ENCODE measurements at regions not wholly inside any gene's neighbourhood (a gene's known extent, or its start where the extent isn't known, plus 50 kb on each side); places are given as distances from the start of the nearest gene placed in this dataset.
"Not testable (repeated sequence)": the region's sequence is repeated elsewhere in the genome, so short reads cannot be mapped to it uniquely, and the experiment has no call there.

DNA sequence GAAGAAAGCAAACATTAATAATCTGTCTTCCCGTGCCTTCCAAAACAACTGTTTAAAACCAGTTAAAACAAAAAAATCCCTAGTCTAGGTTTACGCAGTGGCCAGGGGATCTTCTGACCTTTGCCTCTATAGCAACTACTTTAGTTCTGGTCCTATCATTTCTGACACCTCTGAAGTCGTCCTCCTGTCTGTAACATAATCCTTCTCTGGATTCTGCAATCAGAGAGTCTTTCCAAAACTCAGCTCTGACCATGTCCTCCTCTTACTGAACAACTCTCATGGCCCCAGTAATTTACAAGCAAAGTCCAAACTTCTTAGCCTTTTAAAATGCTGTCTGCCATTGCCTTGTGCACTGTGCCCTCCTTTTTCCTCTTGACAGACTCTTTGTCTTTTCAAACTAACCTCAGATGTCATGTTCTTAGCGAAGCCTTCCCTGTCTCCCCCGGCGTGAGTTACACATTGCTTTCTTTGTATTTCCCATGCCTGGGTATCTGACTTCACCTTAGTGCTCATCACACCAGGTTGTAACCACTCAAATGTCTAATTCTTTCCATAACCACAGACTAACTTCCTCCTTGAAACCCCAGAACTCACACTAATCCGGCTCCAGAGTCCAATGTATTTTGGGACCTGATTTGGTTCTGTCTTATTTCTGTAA lies 105.2 kb upstream of the BNIP2 start:
- peak in 1 of 4 donors; percentile 12 for DNase-seq (ENCODE audit: low read depth in 4 of 4, low spot score in 2 of 4)

DNA sequence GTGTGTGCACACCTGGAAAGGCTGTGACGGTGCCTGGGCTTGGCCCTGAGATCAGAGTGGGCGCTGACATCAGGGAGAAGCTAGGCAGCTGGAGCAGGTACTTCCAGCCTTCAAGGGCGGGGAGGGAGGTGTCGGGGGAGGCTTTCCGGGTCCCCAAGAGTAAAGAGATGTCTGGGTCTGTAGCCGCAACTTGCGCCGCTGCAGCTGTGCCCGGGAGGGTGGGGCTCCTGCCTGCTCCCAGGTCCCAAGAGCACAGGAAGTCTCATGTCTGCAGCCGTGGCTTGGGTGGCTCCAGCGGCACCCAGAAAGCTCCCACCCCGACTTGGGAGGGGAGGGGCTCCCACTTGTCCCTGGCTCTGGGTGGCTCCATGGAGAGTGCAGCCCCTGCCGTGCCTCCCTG lies 103.2 kb upstream of the BNIP2 start:
- no peak for DNase-seq (ENCODE audit: low read depth in 4 of 4, low spot score in 2 of 4)

DNA sequence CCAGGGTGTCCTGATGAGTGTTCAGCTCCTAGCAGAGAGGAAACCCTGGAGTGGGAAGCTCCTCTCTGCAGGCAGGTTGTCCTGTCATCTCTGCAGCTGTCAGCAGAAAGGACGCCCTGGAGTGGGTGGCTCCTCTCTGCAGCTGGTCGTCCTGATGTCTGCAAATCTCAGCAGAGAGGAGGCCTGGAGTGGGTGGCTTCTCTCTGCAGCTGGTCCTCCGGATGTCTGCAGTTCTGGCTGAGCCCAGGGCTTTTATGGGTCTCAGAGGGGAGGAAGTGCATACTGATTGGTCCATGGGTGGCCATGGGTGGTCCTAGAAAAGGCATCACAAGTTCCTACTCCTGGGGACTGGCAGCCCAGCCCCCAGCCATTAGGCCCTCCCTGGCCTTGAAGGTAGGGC lies 102.6 kb upstream of the BNIP2 start:
- no peak for DNase-seq (ENCODE audit: low read depth in 4 of 4, low spot score in 2 of 4)

DNA sequence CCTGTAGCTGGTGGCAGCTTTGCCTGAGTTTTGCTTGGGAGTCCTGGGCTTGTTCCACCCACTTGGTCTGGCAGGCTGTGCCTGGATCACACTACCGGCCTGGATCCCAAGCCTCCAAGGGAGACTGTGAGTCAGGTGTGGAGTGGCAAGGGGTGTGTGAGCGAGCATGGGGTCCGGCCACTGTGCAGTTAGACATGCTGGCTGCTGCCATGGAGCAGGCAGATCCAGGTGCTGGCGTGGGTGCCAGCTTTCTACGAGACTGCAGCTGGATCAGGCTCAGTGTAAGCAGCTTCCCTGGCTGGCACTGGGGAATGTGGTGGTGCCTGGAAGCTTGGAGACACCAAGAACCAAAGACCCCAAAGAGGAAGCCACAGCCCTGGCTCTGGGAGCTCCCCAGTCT lies 102.0 kb upstream of the BNIP2 start:
- no peak for DNase-seq (ENCODE audit: low read depth in 4 of 4, low spot score in 2 of 4)

DNA sequence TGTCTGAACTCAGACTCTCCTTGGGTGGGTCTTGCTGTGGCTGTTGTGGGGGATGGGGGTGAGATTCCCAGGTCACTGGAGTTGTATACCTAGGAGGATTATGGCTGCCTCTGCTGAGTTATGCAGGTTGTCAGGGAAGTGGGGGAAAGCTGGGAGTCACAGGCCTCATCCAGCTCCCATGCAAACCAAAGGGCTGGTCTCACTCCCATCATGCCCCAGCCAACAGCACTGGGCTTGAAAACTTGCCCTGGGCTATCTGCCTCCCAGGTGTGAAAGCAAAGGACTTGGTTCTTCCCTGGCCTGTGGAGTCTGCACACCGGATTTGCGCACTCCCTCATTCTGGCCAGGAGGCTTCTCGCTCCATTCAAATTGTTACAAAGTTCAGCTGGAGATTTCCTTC lies 97.3 kb upstream of the BNIP2 start:
- not testable (repeated sequence) for DNase-seq (ENCODE audit: low read depth in 4 of 4, low spot score in 2 of 4)

DNA sequence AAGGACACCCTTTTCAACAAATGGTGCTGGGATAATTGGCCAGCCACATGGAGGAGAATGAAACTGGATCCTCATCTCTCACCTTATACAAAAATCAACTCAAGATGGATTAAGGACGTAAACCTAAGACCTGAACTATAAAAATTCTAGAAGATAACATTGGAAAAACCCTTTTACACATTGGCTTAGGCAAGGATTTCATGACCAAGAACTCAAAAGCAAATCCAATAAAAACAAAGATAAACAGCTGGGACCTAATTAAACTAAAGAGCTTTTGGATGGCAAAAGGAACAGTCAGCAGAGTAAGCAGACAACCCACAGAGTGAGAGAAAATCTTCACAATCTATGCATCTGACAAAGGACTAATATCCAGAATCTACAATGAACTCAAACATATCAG lies 96.9 kb upstream of the BNIP2 start:
- not testable (repeated sequence) for DNase-seq (ENCODE audit: low read depth in 4 of 4, low spot score in 2 of 4)

DNA sequence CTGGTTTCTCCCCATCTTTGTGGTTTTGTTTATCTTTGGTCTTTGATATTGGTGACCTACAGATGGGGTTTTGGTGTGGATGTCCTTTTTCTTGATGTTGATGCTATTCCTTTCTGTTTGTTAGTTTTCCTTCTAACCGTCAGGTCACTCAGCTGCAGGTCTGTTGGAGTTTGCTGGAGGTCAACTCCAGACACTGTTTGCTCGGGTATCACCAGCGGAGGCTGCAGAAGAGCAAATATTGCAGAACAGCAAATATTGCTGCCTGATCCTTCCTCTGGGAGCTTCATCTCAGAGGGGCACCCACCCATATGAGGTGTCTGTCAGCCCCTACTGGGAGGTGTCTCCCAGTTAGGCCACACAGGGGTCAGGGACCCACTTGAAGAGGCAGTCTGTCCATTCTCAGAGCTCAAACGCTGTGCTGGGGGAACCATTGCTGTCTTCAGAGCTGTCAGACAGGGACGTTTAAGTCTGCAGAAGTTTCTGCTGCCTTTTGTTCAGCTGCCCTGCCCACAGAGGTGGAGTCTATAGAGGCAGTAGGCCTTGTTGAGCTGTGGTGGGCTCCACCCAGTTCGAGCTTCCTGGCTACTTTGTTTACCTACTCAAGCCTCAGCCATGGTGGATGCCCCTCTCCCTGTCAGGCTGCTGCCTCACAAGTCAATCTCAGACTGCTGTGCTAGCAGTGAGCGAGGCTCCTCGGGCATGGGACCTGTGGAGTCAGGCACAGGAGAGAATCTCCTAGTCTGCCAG lies 94.8 kb upstream of the BNIP2 start:
- not testable (repeated sequence) for DNase-seq (ENCODE audit: low read depth in 4 of 4, low spot score in 2 of 4)

DNA sequence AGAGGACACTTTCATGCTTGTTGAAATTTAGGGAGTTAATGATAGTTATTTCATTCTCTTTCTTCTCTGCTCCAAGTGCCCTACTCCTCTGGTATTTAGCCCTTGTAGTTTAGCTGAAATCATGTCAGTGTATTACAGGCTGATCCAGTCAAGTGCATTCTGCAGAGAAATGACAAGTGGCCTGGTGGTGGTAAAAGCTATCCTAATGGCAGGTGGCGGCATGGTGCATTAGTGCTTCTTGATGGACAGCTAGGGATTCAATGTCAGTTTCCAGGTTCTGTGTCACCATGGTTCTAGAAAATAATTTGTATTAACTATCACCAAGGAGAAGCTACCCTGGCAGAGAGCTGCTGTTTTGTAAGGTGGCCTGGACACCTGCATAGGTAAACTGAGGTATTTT lies 90.0 kb upstream of the BNIP2 start:
- DNase-seq (ENCODE audit: low read depth in 4 of 4, low spot score in 2 of 4), result no peak

DNA sequence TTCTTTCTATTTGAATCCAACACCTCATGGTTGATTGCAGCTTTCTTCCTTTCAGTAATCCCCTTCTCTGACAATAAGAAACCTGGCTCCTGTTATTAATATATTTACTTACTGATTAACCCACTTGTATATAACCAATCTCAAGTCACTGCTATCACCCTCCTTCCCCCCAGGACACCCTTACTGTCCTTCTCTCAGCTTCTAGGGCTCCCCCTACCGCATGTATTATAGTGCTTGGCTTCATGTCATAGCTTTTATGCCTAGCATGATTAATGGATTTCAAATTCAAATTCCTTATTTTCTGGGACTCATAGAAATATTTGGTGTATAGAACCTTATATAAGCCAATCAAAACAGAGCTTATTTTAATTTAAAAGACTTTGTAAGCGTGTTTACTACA lies 75.7 kb upstream of the BNIP2 start:
- no peak for DNase-seq (ENCODE audit: low read depth in 4 of 4, low spot score in 2 of 4)

DNA sequence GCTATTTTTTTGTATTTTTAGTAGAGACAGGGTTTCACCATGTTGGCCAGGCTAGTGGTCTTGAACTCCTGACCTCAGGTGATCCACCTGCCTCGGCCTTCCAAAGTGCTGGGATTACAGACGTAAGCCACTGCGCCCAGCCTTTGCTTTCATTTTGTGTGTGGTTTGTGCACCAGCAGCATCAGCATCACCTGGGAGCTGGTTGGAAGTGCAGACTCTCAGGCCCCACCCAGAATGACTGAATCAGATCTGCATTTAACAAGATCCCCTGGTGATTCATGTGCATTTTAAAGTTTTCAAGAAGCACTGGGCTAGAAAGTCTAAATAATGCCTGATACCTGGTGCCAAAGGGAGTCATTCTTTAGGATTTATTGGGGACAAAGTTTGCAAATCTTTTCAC lies 73.4 kb upstream of the BNIP2 start:
- DNase-seq (ENCODE audit: low read depth in 4 of 4, low spot score in 2 of 4), result no peak

DNA sequence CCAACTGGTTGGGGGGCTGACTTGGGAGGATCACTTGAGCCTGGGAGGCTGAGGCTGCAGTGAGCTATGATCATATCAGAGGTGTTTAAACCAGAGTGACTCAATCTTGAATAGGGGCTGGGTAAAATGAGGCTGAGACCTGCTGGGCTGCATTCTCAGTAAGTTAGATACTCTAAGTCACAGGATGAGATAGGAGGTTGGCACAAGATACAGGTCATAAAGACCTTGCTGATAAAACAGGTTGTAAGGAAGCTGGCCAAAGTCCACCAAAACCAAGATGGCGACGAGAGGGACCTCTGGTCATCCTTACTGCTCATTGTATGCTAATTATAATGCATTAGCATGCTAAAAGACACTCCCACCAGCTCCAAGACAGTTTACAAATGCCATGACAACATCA lies 71.1 kb upstream of the BNIP2 start:
- DNase-seq (ENCODE audit: low read depth in 4 of 4, low spot score in 2 of 4), result not testable (repeated sequence)

DNA sequence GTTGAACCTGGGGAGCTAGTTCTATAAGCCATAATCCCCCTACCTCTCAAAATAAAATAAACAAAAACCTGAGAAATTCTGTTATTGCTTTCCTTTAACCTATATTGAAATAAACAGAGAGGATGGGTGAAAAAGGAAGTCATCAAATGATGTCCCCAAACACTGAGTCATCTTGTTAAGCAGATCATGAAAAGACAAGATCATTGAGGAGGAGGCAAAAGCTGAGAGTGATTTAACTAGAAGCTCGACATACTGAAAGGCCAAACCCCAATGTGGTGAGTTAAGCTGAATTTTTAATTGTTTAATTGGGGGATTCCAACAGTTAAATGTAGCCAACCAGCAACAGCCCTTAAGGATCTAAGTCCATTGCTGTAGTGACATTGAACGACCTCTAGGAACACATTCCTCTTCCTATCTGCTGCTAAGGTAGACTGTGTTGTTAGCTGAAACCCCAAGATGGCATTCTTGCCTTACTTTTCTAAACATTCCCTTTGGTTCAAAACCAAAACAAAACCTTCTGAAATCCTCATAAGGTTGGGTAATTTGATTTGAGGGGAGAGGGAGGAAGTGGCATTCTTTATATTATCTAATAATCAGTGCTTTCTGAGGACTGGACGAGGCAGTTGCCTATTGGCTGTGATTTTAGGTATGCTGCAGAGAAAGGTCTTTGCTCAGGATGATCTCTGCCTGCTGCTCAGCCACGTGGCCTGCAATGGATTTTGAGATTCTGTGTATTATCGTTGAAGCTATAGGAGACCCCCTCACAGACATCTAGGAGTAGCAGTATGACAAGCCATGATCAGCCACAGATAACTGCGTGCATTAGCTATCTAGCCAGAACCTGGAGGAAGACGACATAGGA lies 62.7 kb upstream of the BNIP2 start:
- no peak for DNase-seq (ENCODE audit: low read depth in 4 of 4, low spot score in 2 of 4)

DNA sequence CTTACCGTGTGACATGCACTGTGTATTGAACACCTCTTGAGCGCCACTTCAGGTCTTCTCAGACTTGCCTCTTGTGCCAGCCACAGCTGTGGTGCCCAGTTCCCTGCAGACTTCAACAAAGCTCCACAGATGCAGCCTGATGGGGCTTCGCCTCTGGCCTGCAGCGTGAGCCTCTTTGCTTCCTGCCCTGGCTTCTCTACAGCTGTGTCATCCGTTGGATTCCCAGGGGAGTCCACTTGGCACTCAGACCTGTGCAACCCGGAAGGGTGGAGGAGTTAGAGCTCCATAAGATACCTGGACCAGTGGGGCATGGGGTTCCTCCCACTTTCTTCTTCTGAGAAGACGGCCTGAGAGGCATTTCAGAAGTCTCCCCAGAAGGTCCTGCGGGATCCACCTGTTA lies 57.7 kb upstream of the BNIP2 start:
- no peak for DNase-seq (ENCODE audit: low read depth in 4 of 4, low spot score in 2 of 4)

DNA sequence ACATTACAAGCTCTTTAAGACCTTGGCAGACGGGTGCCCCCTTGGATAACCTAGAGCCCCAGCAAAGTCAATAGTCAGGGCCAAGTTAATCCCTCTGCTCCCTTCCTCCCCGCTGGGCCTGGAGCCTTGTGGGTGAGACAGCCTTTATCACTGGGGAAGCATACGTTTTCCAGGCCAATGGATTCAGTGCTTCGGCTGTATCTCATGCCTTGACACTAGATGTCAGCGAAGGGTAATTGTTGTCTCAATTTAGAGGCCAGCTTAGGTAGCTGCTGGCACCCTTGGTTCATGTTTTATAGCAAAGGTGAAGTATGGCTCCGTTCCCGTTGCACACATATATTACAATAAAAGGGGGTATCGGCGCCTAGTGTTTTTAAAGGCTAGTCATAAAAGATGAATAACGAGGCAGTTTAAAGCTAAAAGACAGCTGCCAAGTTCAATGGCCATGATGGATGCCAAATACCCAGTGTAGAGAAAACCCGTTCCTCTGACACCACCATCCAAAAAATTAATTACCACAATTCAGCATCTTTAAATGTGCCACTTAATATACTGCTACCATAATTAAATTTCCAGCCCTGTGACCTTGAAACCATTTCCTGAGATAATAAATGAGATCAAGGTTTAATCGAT lies 52.3 kb upstream of the BNIP2 start:
- DNase-seq (ENCODE audit: low read depth in 4 of 4, low spot score in 2 of 4), result no peak

DNA sequence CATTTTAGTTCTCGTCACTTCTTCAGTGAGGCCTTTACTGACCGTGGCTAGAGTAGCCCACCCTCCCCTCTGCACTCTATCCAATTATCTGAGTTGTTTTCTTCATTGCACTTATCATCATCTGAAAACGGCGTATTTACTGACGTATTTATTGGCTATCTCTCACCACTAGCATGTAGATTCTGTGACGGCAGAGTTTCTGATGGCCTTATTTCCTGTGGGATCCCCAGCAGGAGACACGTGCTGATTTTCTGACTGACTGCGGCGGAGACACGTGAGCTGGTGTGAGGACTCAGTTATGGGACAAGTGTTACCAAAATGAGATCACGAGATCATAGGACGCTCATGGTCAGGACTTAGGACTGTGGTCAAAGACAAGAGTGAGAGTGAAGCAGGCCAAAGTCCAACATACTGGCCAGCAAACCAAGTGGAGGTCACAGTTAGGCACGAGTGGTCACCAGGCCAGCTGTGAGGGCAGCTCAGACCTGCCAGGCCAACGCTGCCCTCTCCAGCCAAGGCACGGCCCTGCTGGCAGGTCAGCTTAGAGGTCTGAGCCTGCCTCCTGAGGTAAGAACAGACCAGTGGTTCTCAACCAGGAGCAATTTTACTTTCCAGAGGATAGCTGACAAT lies 50.6 kb upstream of the BNIP2 start:
- no peak for DNase-seq (ENCODE audit: low read depth in 4 of 4, low spot score in 2 of 4)
